ENCODE measurements at regions not wholly inside any gene's neighbourhood (a gene's known extent, or its start where the extent isn't known, plus 50 kb on each side); places are given as distances from the start of the nearest gene placed in this dataset.

- no peak overlapping the region for H3K27ac ChIP-seq
- no peaks in the 10 kb centered on the region for H3K4me1 ChIP-seq
- DNase-seq = no peak
- no peaks in the 10 kb centered on the region for H3K36me3 ChIP-seq
- no peak overlapping the region for H3K4me3 ChIP-seq
- H3K27me3 ChIP-seq = no peaks in the 10 kb centered on the region
- intact Hi-C loops (cut with DNase I; ENCODE audit: low total_unique reads) = no loop called here
- in situ Hi-C loops (cut with MboI; ENCODE audit: low pct_ligation_motif_present in 1 of 4, low pct_unique_long_range_greater_than_20kb in 1 of 4, low sequenced_read_pairs in 3 of 4) = no loop called here
- no peak for TF ChIP-seq POLR2A (IDR thresholded peaks at IDR 0.05)
- WGBS, 2 donors (ENCODE audit: low coverage in 1 of 2) = 78 to 80% methylated on average over 3 of the region's 3 CpGs
- H3K9me3 ChIP-seq = no peaks in the 10 kb centered on the region
These were observed 141.8 kb downstream of the C7orf25 start for GRCh38 chr7:42770114-42770513.

- in situ Hi-C loops (cut with MboI; ENCODE audit: low pct_ligation_motif_present in 1 of 4, low pct_unique_long_range_greater_than_20kb in 1 of 4, low sequenced_read_pairs in 3 of 4) (no loop called here), intact Hi-C loops (cut with DNase I; ENCODE audit: low total_unique reads) (no loop called here)
- no peak overlapping the region for H3K4me3 ChIP-seq
- DNase-seq = no peak
- no peaks in the 10 kb centered on the region for H3K27me3 ChIP-seq
- WGBS, 2 donors (ENCODE audit: low coverage in 1 of 2) = 51 to 55% methylated on average over 3 to 4 of the region's 4 CpGs
- H3K9me3 ChIP-seq = no peaks in the 10 kb centered on the region
- TF ChIP-seq, protein P1, sequence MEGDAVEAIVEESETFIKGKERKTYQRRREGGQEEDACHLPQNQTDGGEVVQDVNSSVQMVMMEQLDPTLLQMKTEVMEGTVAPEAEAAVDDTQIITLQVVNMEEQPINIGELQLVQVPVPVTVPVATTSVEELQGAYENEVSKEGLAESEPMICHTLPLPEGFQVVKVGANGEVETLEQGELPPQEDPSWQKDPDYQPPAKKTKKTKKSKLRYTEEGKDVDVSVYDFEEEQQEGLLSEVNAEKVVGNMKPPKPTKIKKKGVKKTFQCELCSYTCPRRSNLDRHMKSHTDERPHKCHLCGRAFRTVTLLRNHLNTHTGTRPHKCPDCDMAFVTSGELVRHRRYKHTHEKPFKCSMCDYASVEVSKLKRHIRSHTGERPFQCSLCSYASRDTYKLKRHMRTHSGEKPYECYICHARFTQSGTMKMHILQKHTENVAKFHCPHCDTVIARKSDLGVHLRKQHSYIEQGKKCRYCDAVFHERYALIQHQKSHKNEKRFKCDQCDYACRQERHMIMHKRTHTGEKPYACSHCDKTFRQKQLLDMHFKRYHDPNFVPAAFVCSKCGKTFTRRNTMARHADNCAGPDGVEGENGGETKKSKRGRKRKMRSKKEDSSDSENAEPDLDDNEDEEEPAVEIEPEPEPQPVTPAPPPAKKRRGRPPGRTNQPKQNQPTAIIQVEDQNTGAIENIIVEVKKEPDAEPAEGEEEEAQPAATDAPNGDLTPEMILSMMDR (IDR thresholded peaks at IDR 0.05) = no peak
- TF ChIP-seq EP300 (IDR thresholded peaks at IDR 0.05; ENCODE audit: low read depth) (no peak), POLR2A (IDR thresholded peaks at IDR 0.05) (no peak), POLR2AphosphoS5 (IDR thresholded peaks at IDR 0.05) (no peak)
- no peaks in the 10 kb centered on the region for H3K4me1 ChIP-seq
- no peaks in the 10 kb centered on the region for H3K36me3 ChIP-seq
- no peak overlapping the region for H3K27ac ChIP-seq
These were observed 143.8 kb downstream of the C7orf25 start for GRCh38 chr7:42768045-42768444.

GRCh38 chr7:42766782-42767423 is 145.0 kb downstream of the C7orf25 start:
- no peak for DNase-seq
- no peaks in the 10 kb centered on the region for H3K36me3 ChIP-seq
- TF ChIP-seq POLR2A (IDR thresholded peaks at IDR 0.05) (no peak), EP300 (IDR thresholded peaks at IDR 0.05; ENCODE audit: low read depth) (no peak)
- H3K27me3 ChIP-seq = no peaks in the 10 kb centered on the region
- H3K4me1 ChIP-seq = no peaks in the 10 kb centered on the region
- in situ Hi-C loops (cut with MboI; ENCODE audit: low pct_ligation_motif_present in 1 of 4, low pct_unique_long_range_greater_than_20kb in 1 of 4, low sequenced_read_pairs in 3 of 4) = no loop called here
- 59% methylated on average over 3 of the region's 3 CpGs; no CpG with 5 or more reads in 1 of the 2 donors for WGBS, 2 donors (ENCODE audit: low coverage in 1 of 2)
- no peaks in the 10 kb centered on the region for H3K9me3 ChIP-seq
- intact Hi-C loops (cut with DNase I; ENCODE audit: low total_unique reads) = no loop called here
- H3K4me3 ChIP-seq = no peak overlapping the region
- H3K27ac ChIP-seq = no peak overlapping the region

DNA sequence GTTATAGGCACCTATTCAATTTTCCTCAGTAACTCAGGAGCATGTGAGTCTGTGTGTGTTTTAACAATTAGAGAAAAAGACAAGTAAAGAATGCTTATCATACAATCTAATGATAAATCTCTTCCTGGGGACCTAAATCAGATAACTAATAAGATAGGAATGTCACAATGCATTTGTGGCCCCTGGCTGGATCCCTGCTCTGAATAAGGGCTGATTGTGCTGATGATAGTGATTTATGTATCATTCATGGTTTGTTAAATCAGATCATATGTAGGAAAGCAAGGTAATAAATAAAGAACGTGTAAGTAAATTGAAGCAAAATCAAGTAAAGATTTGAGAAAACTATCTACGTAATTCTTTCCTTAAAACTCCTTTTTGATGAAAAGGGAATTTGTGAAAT is 145.9 kb downstream of the C7orf25 start:
- intact Hi-C loops (cut with DNase I; ENCODE audit: low total_unique reads) (no loop called here), in situ Hi-C loops (cut with MboI; ENCODE audit: low pct_ligation_motif_present in 1 of 4, low pct_unique_long_range_greater_than_20kb in 1 of 4, low sequenced_read_pairs in 3 of 4) (no loop called here)
- no peaks in the 10 kb centered on the region for H3K9me3 ChIP-seq
- H3K36me3 ChIP-seq = no peaks in the 10 kb centered on the region
- no peak for DNase-seq
- no peak overlapping the region for H3K27ac ChIP-seq
- 80 to 86% methylated on average over 2 of the region's 2 CpGs for WGBS, 2 donors (ENCODE audit: low coverage in 1 of 2)
- no peaks in the 10 kb centered on the region for H3K4me1 ChIP-seq
- no peak for TF ChIP-seq POLR2AphosphoS5 (IDR thresholded peaks at IDR 0.05)
- TF ChIP-seq EP300 (IDR thresholded peaks at IDR 0.05; ENCODE audit: low read depth) = no peak
- TF ChIP-seq POLR2A (IDR thresholded peaks at IDR 0.05) = no peak
- TF ChIP-seq, protein P1 (IDR thresholded peaks at IDR 0.05) = no peak
- H3K4me3 ChIP-seq = no peak overlapping the region
- H3K27me3 ChIP-seq = no peaks in the 10 kb centered on the region

DNA sequence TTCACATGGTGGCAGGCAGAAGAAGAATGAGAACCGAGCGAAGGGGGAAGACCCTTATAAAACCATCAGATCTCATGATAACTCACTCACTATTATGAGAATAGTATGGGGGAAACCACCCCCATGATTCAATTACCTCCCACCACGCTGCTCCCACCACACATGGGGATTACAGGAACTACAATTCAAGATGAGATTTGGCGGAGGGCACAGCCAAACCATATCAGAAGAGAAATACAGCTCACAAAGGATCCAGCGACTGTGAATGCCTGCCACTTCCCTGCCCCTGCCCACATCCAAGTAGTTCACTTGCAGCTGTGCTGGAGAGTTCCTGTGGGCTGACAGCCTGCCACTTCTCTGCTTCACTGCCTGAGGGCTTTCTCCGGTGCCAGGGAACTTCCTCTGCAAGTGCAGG is 148.7 kb downstream of the C7orf25 start:
- Histone ChIP-seq H3K4me3 (no peak overlapping the region), H3K9me3 (no peaks in the 10 kb centered on the region), H3K27ac (no peak overlapping the region), H3K4me1 (no peaks in the 10 kb centered on the region), H3K36me3 (no peaks in the 10 kb centered on the region), H3K27me3 (no peaks in the 10 kb centered on the region)
- no peak for DNase-seq
- intact Hi-C loops (cut with DNase I; ENCODE audit: low total_unique reads) (no loop called here), in situ Hi-C loops (cut with MboI; ENCODE audit: low pct_ligation_motif_present in 1 of 4, low pct_unique_long_range_greater_than_20kb in 1 of 4, low sequenced_read_pairs in 3 of 4) (no loop called here)
- WGBS, 2 donors (ENCODE audit: low coverage in 1 of 2) = 62 to 100% methylated on average over 2 to 6 of the region's 6 CpGs
- TF ChIP-seq POLR2AphosphoS5 (IDR thresholded peaks at IDR 0.05) (no peak), EP300 (IDR thresholded peaks at IDR 0.05; ENCODE audit: low read depth) (no peak), POLR2A (IDR thresholded peaks at IDR 0.05) (no peak)
- TF ChIP-seq, protein P1 (IDR thresholded peaks at IDR 0.05) = no peak

Measured in transverse colon (tissue), 4 donors.